GM12878 (cell line): ENCODE measurements at regions not wholly inside any gene's neighbourhood (a gene's known extent, or its start where the extent isn't known, plus 50 kb on each side); places are given as distances from the start of the nearest gene placed in this dataset.

Experiments used
- ATAC-seq: fragments of 200-7000 bp; cut with Tn5 transposase; 3 replicates; pipeline ENCODE4 v1.9.1; 2020; ENCODE audit warnings: mild to moderate bottlenecking, moderate library complexity
- BruUV-seq: library from RNA; stranded (reverse); fragments of 400-500 nt; replicated peaks from 2 replicates; lab custom pipeline; 2021; lab: Mats Ljungman, UMichigan
- CTCF ChIA-PET: fragments of 300-600 bp; sonication (Branson Sonifier 250); formaldehyde crosslinking; extraction: SDS; loops from one replicate; lab custom pipeline; 2021; ENCODE audit warnings: inconsistent platforms; lab: Yijun Ruan, JAX
- POLR2A ChIA-PET: fragments of 350-600 bp; formaldehyde crosslinking; extraction: SDS; loops from one replicate; lab custom pipeline; 2021; ENCODE audit warnings: inconsistent platforms; lab: Charles Lee
- RAD21 ChIA-PET: fragments of 300-600 bp; sonication (Branson Sonifier 250); formaldehyde crosslinking; loops from one replicate; lab custom pipeline; 2023; ENCODE audit warnings: antibody characterized with exemption; ENCODE audit not compliant: unreplicated experiment; lab: Charles Lee
- SMC1A ChIA-PET: fragments of 300-600 bp; sonication (Branson Sonifier 250); formaldehyde crosslinking; loops from one replicate; lab custom pipeline; 2023; ENCODE audit not compliant: unreplicated experiment, uncharacterized antibody; lab: Charles Lee
- DNase-seq: peaks from one replicate; pipeline ENCODE4 v3.0.0-alpha.2; 2011; ENCODE audit warnings: low read depth, low spot score
- FAIRE-seq: peaks from 3 replicates; lab custom pipeline; 2011; peaks lifted over from hg19 to GRCh38; lab: Jason Lieb, UNC
- H2AFZ ChIP-seq: 2 replicates; pipeline ENCODE4 v1.6.0; 2011; ENCODE audit warnings: low read depth, low read length, control low read depth; ENCODE audit not compliant: control insufficient read depth
- H3K27ac ChIP-seq: 2 replicates; pipeline ENCODE4 v1.5.1; 2011; ENCODE audit warnings: control low read depth; ENCODE audit not compliant: control insufficient read depth, insufficient read depth
- H3K27me3 ChIP-seq, 2 experiments: replicated peaks in 1 of 2; 2 replicates each; pipeline versions ENCODE4 v1.6.0 to v1.6.1; 2011; ENCODE audit warnings: low read length in 1 of 2; ENCODE audit not compliant: control insufficient read depth in 2 of 2, insufficient read depth in 2 of 2
- H3K36me3 ChIP-seq, 2 experiments: 2 replicates each; pipeline ENCODE4 v1.5.1; 2011; ENCODE audit warnings: low read length in 1 of 2; ENCODE audit not compliant: control insufficient read depth in 2 of 2, insufficient read depth in 2 of 2
- H3K4me1 ChIP-seq: 2 replicates; pipeline ENCODE4 v1.6.1; 2011; ENCODE audit warnings: mild to moderate bottlenecking, low read length, moderate library complexity, mixed read lengths; ENCODE audit not compliant: control insufficient read depth, insufficient read depth
- H3K4me2 ChIP-seq: 2 replicates; pipeline ENCODE4 v1.6.0; 2011; ENCODE audit warnings: control low read depth; ENCODE audit not compliant: control insufficient read depth, insufficient read depth
- H3K4me3 ChIP-seq: fragments of 200-600 bp; sonication (generic); 2 replicates; pipeline ENCODE4 v1.5.1; 2016
- H3K79me2 ChIP-seq: 2 replicates; pipeline ENCODE4 v1.6.0; 2011; ENCODE audit warnings: low read length; ENCODE audit not compliant: control insufficient read depth, insufficient read depth
- H3K9ac ChIP-seq: 2 replicates; pipeline ENCODE4 v1.8.0; 2011; ENCODE audit warnings: low read length, control low read depth, mixed read lengths; ENCODE audit not compliant: control insufficient read depth, insufficient read depth
- H3K9me3 ChIP-seq: replicated peaks from 3 replicates; pipeline ENCODE4 v1.5.1; 2011; ENCODE audit warnings: mild to moderate bottlenecking, low read length; ENCODE audit not compliant: control insufficient read depth, insufficient read depth
- H4K20me1 ChIP-seq: 2 replicates; pipeline ENCODE4 v1.6.0; 2011; ENCODE audit not compliant: control insufficient read depth, insufficient read depth
- BMI1 ChIP-seq: fragments of 450-650 bp; IDR thresholded peaks from 2 replicates; pipeline ENCODE4 v1.6.1; 2016; ENCODE audit warnings: mild to moderate bottlenecking, moderate library complexity, borderline replicate concordance
- CREM ChIP-seq: IDR thresholded peaks from 2 replicates; pipeline ENCODE4 v1.6.1; 2014; ENCODE audit warnings: antibody characterized with exemption, low read depth
- ETV6 ChIP-seq, 2 experiments: fragments of 450-650 bp in 1 of 2; IDR thresholded peaks in 1 of 2; conservative IDR thresholded peaks in 1 of 2; 2 replicates each; pipeline ENCODE4 v1.6.1; 2014; ENCODE audit warnings: antibody characterized with exemption in 1 of 2, borderline replicate concordance in 1 of 2, low read depth in 1 of 2, mild to moderate bottlenecking in 1 of 2, moderate library complexity in 1 of 2
- FOXK2 ChIP-seq: fragments of 450-650 bp; IDR thresholded peaks from 2 replicates; pipeline ENCODE4 v1.6.1; 2017; ENCODE audit warnings: mild to moderate bottlenecking, moderate library complexity
- FOXM1 ChIP-seq: IDR thresholded peaks from 2 replicates; pipeline ENCODE4 v1.6.1; 2012; ENCODE audit warnings: low read depth, mild to moderate bottlenecking, inconsistent platforms, low read length, moderate library complexity
- HDAC6 ChIP-seq: fragments of 200-600 bp; sonication (generic); IDR thresholded peaks from one replicate; pipeline ENCODE4 v1.8.0; 2017; ENCODE audit warnings: antibody characterized with exemption; ENCODE audit not compliant: unreplicated experiment
- LARP7 ChIP-seq: fragments of 450-650 bp; IDR thresholded peaks from 2 replicates; pipeline ENCODE4 v1.6.1; 2017; ENCODE audit warnings: mild to moderate bottlenecking
- MTA3 ChIP-seq: IDR thresholded peaks from 2 replicates; pipeline ENCODE4 v1.6.1; 2012; ENCODE audit warnings: low read length, inconsistent platforms, borderline replicate concordance
- RUNX3 ChIP-seq: IDR thresholded peaks from 2 replicates; pipeline ENCODE4 v1.6.1; 2012; ENCODE audit warnings: low read length, inconsistent platforms
- ZNF274 ChIP-seq: IDR thresholded peaks from one replicate; pipeline ENCODE4 v1.8.0; 2011; ENCODE audit not compliant: insufficient read length, insufficient read depth
- ZNF384 ChIP-seq: IDR thresholded peaks from 2 replicates; pipeline ENCODE4 v1.6.1; 2012; ENCODE audit warnings: low read depth, mild to moderate bottlenecking, low read length, improper control_type of control experiment, borderline replicate concordance
- WGBS: methylation state at CpG from one replicate; pipeline ENCODE4 v1.1.6; 2016; ENCODE audit warnings: low lambda C conversion rate; ENCODE audit not compliant: insufficient replicate concordance, insufficient coverage; ENCODE audit errors: missing lambda C conversion rate; 5-methylcytosine and 5-hydroxymethylcytosine counted together
- in situ Hi-C: fragments of 300-500 bp; cut with MboI; formaldehyde crosslinking; loops from 9 replicates; pipeline ENCODE4 v1.14.3; 2018; ENCODE audit warnings: mixed read lengths
- intact Hi-C: fragments of 100-400 bp; cut with micrococcal nuclease; formaldehyde crosslinking; loops from one replicate; pipeline ENCODE4 v1.14.2; 2022; ENCODE audit not compliant: unreplicated experiment
- TF ChIP-seq, protein P1 (sequence below): IDR thresholded peaks from 2 replicates; pipeline ENCODE4 v1.6.1; 2012; ENCODE audit warnings: low read length, inconsistent platforms
- TF ChIP-seq, protein P2 (sequence below): fragments of 450-650 bp; conservative IDR thresholded peaks from 2 replicates; pipeline ENCODE4 v1.6.1; 2017; ENCODE audit warnings: mild to moderate bottlenecking, moderate library complexity

DNA sequence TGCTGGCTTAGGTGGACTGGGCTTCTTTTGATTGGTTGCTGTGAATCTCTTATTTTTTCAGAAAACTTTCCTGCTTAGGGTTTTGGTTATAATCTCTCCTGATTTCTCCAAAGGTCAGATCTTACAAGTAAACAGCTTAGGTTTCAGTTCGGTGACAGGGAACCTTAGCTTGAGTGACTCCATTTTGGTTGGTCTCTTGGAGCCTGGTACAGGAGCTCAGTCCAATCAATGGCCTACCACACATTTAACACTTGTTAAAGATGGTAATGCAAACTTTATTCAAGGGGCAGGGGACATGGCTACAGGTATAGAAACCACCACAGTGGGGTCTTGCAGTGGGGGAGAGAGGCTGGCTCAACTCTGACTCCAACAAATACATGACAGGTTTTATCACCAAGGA is 180.9 kb upstream of the THBS1 start:
- BruUV-seq, result no TSS peak
- ChIA-PET POLR2A (no interaction called here), CTCF (no interaction called here), RAD21 (no interaction called here), SMC1A (interaction anchor here (0.7 kb wide), 1 partner anchor 38 kb away, joined by 3 read pairs; no protein-coding TSS in a partner anchor)
- Histone ChIP-seq H3K27ac (no peak overlapping the region), H3K27me3 (no peaks in the 10 kb centered on the region), H3K79me2 (no peaks in the 10 kb centered on the region), H3K9me3 (no peaks in the 10 kb centered on the region), H3K4me2 (no peak overlapping the region), H3K9ac (no peak overlapping the region), H3K36me3 (no peaks in the 10 kb centered on the region), H3K4me1 (no peaks in the 10 kb centered on the region), H3K4me3 (no peak overlapping the region), H2AFZ (no peak overlapping the region), H4K20me1 (no peaks in the 10 kb centered on the region)
- TF ChIP-seq FOXM1 (no peak), MTA3 (no peak), FOXK2 (no peak), ETV6 (conservative IDR thresholded peaks at IDR 0.05 in 1 of 2, IDR thresholded peaks at IDR 0.05 in 1 of 2; ENCODE audit: borderline replicate concordance in 1 of 2, low read depth in 1 of 2) (no peak), ZNF384 (no peak), HDAC6 (no peak), ZNF274 (no peak), CREM (no peak), LARP7 (no peak), RUNX3 (no peak), BMI1 (no peak)
- TF ChIP-seq, protein P1, sequence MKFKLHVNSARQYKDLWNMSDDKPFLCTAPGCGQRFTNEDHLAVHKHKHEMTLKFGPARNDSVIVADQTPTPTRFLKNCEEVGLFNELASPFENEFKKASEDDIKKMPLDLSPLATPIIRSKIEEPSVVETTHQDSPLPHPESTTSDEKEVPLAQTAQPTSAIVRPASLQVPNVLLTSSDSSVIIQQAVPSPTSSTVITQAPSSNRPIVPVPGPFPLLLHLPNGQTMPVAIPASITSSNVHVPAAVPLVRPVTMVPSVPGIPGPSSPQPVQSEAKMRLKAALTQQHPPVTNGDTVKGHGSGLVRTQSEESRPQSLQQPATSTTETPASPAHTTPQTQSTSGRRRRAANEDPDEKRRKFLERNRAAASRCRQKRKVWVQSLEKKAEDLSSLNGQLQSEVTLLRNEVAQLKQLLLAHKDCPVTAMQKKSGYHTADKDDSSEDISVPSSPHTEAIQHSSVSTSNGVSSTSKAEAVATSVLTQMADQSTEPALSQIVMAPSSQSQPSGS, result no peak
- TF ChIP-seq, protein P2, sequence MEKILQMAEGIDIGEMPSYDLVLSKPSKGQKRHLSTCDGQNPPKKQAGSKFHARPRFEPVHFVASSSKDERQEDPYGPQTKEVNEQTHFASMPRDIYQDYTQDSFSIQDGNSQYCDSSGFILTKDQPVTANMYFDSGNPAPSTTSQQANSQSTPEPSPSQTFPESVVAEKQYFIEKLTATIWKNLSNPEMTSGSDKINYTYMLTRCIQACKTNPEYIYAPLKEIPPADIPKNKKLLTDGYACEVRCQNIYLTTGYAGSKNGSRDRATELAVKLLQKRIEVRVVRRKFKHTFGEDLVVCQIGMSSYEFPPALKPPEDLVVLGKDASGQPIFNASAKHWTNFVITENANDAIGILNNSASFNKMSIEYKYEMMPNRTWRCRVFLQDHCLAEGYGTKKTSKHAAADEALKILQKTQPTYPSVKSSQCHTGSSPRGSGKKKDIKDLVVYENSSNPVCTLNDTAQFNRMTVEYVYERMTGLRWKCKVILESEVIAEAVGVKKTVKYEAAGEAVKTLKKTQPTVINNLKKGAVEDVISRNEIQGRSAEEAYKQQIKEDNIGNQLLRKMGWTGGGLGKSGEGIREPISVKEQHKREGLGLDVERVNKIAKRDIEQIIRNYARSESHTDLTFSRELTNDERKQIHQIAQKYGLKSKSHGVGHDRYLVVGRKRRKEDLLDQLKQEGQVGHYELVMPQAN, result no peak
- DNase-seq (no peak), ATAC-seq (no peak), FAIRE-seq (no peak)
- intact Hi-C loops (no loop called here), in situ Hi-C loops (no loop called here)
- 0% methylated on average over 1 of the region's 1 CpG for WGBS
